Panc1 (cell line): ENCODE measurements at regions not wholly inside any gene's neighbourhood (a gene's known extent, or its start where the extent isn't known, plus 50 kb on each side); places are given as distances from the start of the nearest gene placed in this dataset.

Source experiments
- ATAC-seq: fragments of 200-7000 bp; cut with Tn5 transposase; 2 replicates; pipeline ENCODE4 v1.9.1; 2020; ENCODE audit warnings: mild to moderate bottlenecking, moderate library complexity
- BruUV-seq: library from RNA; stranded (reverse); fragments of 400-500 nt; replicated peaks from 2 replicates; lab custom pipeline; 2021; lab: Mats Ljungman, UMichigan
- CTCF ChIA-PET: fragments of 300-600 bp; sonication (Branson Sonifier 250); formaldehyde crosslinking; loops from one replicate; lab custom pipeline; 2022; ENCODE audit warnings: antibody characterized with exemption; lab: Charles Lee
- POLR2A ChIA-PET: fragments of 300-600 bp; sonication (Branson Sonifier 250); formaldehyde crosslinking; loops from one replicate; lab custom pipeline; 2022; ENCODE audit warnings: antibody characterized with exemption; lab: Charles Lee
- DNase-seq: peaks from one replicate; pipeline ENCODE4 v3.0.0-alpha.2; 2010; ENCODE audit warnings: low read depth, low spot score
- H3K27ac ChIP-seq: 2 replicates; pipeline ENCODE4 v1.5.1; 2011; ENCODE audit warnings: mild to moderate bottlenecking, low read length, inconsistent platforms
- H3K27me3 ChIP-seq: fragments of 200-500 bp; sonication (Bioruptor generic); 2 replicates; pipeline ENCODE4 v1.6.0; 2014; ENCODE audit warnings: low read length, inconsistent platforms; ENCODE audit not compliant: control insufficient read depth, insufficient read depth
- H3K36me3 ChIP-seq: fragments of 200-500 bp; sonication (Bioruptor generic); 2 replicates; pipeline ENCODE4 v1.5.1; 2014; ENCODE audit warnings: inconsistent platforms, mild to moderate bottlenecking, low read length, moderate library complexity; ENCODE audit not compliant: control insufficient read depth, insufficient read depth
- H3K4me1 ChIP-seq: 2 replicates; pipeline ENCODE4 v1.5.1; 2011; ENCODE audit warnings: inconsistent platforms, mild to moderate bottlenecking, low read length, moderate library complexity; ENCODE audit not compliant: control insufficient read depth, insufficient read depth
- H3K4me3 ChIP-seq, 2 experiments: 2 replicates each; pipeline ENCODE4 v1.5.1; 2011 to 2012; ENCODE audit warnings: low read depth in 2 of 2, low read length in 2 of 2, mild to moderate bottlenecking in 2 of 2, inconsistent platforms in 1 of 2, moderate library complexity in 1 of 2
- H3K9me3 ChIP-seq: fragments of 200-500 bp; sonication (Bioruptor generic); 2 replicates; pipeline ENCODE4 v1.5.1; 2014; ENCODE audit warnings: low read depth, mild to moderate bottlenecking, inconsistent platforms, low read length, moderate library complexity; ENCODE audit not compliant: control insufficient read depth, insufficient read depth
- POLR2AphosphoS5 ChIP-seq: IDR thresholded peaks from 2 replicates; pipeline ENCODE4 v1.6.1; 2012; ENCODE audit warnings: mild to moderate bottlenecking, low read depth, low read length, moderate library complexity
- SIN3A ChIP-seq: IDR thresholded peaks from 2 replicates; pipeline ENCODE4 v1.6.1; 2012; ENCODE audit warnings: low read depth, mild to moderate bottlenecking, low read length, moderate library complexity, borderline replicate concordance; ENCODE audit not compliant: insufficient read depth
- TCF7L2 ChIP-seq: IDR thresholded peaks from 2 replicates; pipeline ENCODE4 v1.6.1; 2011; ENCODE audit warnings: mild to moderate bottlenecking, low read depth, low read length, inconsistent platforms
- in situ Hi-C: cut with HindIII; loops from 2 replicates; pipeline ENCODE4 v1.10.0; 2016; ENCODE audit warnings: low sequenced_read_pairs, low pct_unique_long_range_greater_than_20kb
- intact Hi-C: fragments of 100-400 bp; cut with micrococcal nuclease; formaldehyde crosslinking; loops from one replicate; pipeline ENCODE4 v1.10.0; 2022; ENCODE audit not compliant: unreplicated experiment
- TF ChIP-seq, protein P1 (sequence below): fragments of 450-650 bp; IDR thresholded peaks from 2 replicates; pipeline ENCODE4 v1.5.1; 2017; ENCODE audit warnings: mild to moderate bottlenecking
- TF ChIP-seq, protein P2 (sequence below), 2 experiments: IDR thresholded peaks; 2 replicates each; pipeline ENCODE4 v1.6.1; 2011 to 2012; ENCODE audit warnings: low read depth in 2 of 2, control low read depth in 1 of 2, low read length in 1 of 2, mild to moderate bottlenecking in 1 of 2, moderate library complexity in 1 of 2; ENCODE audit not compliant: insufficient read depth in 1 of 2

DNA sequence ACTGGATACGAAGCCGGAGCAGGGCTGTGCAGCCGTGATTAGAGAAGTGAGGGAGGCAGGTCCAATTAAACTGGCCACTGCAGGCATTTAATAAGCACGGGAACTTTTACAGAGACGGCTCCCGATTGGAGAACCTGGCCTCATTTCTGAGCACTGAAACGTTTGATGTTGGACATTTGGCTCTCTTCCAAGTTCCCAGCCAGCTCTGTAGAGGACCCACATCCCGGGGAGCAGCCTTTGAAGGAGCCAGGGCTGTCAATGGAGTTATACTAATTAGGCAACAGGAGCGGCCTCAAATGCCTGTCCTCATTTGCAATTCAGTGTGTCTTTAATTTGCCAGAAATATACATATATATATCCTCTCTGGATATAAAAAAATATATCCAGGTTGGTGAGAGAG is 499.4 kb upstream of the C16orf82 start:
- Histone ChIP-seq H3K27me3 (no peaks in the 10 kb centered on the region), H3K4me3 (no peak overlapping the region), H3K36me3 (no peaks in the 10 kb centered on the region), H3K9me3 (no peaks in the 10 kb centered on the region), H3K4me1 (no peaks in the 10 kb centered on the region), H3K27ac (no peak overlapping the region)
- intact Hi-C loops (no loop called here), in situ Hi-C loops (no loop called here)
- POLR2A ChIA-PET, result no interaction called here
- DNase-seq (no peak), ATAC-seq (no peak)
- BruUV-seq, result no TSS peak
- TF ChIP-seq, protein P1, sequence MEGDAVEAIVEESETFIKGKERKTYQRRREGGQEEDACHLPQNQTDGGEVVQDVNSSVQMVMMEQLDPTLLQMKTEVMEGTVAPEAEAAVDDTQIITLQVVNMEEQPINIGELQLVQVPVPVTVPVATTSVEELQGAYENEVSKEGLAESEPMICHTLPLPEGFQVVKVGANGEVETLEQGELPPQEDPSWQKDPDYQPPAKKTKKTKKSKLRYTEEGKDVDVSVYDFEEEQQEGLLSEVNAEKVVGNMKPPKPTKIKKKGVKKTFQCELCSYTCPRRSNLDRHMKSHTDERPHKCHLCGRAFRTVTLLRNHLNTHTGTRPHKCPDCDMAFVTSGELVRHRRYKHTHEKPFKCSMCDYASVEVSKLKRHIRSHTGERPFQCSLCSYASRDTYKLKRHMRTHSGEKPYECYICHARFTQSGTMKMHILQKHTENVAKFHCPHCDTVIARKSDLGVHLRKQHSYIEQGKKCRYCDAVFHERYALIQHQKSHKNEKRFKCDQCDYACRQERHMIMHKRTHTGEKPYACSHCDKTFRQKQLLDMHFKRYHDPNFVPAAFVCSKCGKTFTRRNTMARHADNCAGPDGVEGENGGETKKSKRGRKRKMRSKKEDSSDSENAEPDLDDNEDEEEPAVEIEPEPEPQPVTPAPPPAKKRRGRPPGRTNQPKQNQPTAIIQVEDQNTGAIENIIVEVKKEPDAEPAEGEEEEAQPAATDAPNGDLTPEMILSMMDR, result no peak
- CTCF ChIA-PET, result no interaction called here

DNA sequence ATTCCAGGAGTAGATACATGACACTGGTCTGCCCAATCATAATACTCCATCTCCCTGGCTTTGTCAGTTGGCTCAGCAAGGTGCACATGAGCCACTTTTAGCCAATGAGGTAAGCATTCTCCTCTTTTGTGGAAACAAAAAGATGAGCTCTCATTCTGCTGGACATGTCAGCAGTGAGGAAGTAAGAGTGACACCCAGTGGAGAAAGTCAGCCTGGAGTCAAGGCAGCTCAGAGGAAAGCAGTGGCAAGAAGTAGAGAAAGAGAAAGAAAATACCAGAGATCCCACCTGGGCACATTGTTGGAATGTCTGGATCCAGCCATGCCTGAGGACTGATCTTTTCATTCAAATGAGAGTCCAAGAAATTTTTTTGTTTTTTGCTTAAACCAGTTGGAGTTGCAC is 496.9 kb upstream of the C16orf82 start:
- BruUV-seq, result no TSS peak
- no peaks in the 10 kb centered on the region for H3K27me3 ChIP-seq
- TF ChIP-seq POLR2AphosphoS5 (no peak), TCF7L2 (no peak), SIN3A (no peak)
- TF ChIP-seq, protein P1, result peak; percentile 62
- TF ChIP-seq, protein P2, sequence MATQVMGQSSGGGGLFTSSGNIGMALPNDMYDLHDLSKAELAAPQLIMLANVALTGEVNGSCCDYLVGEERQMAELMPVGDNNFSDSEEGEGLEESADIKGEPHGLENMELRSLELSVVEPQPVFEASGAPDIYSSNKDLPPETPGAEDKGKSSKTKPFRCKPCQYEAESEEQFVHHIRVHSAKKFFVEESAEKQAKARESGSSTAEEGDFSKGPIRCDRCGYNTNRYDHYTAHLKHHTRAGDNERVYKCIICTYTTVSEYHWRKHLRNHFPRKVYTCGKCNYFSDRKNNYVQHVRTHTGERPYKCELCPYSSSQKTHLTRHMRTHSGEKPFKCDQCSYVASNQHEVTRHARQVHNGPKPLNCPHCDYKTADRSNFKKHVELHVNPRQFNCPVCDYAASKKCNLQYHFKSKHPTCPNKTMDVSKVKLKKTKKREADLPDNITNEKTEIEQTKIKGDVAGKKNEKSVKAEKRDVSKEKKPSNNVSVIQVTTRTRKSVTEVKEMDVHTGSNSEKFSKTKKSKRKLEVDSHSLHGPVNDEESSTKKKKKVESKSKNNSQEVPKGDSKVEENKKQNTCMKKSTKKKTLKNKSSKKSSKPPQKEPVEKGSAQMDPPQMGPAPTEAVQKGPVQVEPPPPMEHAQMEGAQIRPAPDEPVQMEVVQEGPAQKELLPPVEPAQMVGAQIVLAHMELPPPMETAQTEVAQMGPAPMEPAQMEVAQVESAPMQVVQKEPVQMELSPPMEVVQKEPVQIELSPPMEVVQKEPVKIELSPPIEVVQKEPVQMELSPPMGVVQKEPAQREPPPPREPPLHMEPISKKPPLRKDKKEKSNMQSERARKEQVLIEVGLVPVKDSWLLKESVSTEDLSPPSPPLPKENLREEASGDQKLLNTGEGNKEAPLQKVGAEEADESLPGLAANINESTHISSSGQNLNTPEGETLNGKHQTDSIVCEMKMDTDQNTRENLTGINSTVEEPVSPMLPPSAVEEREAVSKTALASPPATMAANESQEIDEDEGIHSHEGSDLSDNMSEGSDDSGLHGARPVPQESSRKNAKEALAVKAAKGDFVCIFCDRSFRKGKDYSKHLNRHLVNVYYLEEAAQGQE (IDR thresholded peaks at IDR 0.05; ENCODE audit: insufficient read depth in 1 of 2, low read depth in 2 of 2, low read length in 1 of 2), result no peak
- H3K27ac ChIP-seq, result no peak overlapping the region
- peak; percentile 7 for DNase-seq
- no peak overlapping the region for H3K4me3 ChIP-seq
- intact Hi-C loops, result no loop called here
- ChIA-PET CTCF (interaction anchor here (1.3 kb wide), 1 partner anchor 540 kb away, joined by 11 read pairs; no protein-coding TSS in a partner anchor), POLR2A (no interaction called here)
- peak; percentile 82 for ATAC-seq
- H3K9me3 ChIP-seq, result no peaks in the 10 kb centered on the region
- in situ Hi-C loops, result no loop called here
- H3K36me3 ChIP-seq, result no peaks in the 10 kb centered on the region
- H3K4me1 ChIP-seq, result no peaks in the 10 kb centered on the region

DNA sequence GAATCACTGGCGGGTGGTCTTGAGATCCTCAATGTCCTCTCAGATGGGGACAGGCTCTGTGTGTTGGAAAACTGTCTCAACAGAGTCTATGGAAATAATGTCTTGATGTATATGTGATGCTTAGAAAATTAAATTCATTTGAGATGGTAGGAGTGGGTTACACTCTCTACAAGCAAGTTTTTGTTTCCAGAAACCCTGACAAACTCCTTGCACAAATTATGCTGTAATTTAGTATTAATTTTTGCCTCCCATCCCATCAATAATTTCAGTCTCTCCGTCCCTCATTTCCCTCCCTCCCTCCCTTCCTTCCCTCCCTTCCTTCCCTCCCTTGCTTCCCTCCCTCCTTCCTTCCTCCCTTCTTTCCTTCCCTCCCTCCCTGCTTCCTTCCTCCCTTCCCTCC is 488.0 kb upstream of the C16orf82 start:
- CTCF ChIA-PET, result no interaction called here
- ATAC-seq (no peak), DNase-seq (no peak)
- BruUV-seq, result no TSS peak
- in situ Hi-C loops (no loop called here), intact Hi-C loops (no loop called here)
- no peaks in the 10 kb centered on the region for H3K9me3 ChIP-seq
- H3K27me3 ChIP-seq, result no peaks in the 10 kb centered on the region
- TF ChIP-seq, protein P2 (IDR thresholded peaks at IDR 0.05; ENCODE audit: insufficient read depth in 1 of 2, low read depth in 2 of 2, low read length in 1 of 2), result no peak
- TF ChIP-seq, protein P1, result no peak
- TF ChIP-seq POLR2AphosphoS5, result no peak
- no peak overlapping the region for H3K4me3 ChIP-seq
- H3K27ac ChIP-seq, result no peak overlapping the region
- H3K4me1 ChIP-seq, result no peaks in the 10 kb centered on the region
- POLR2A ChIA-PET, result no interaction called here
- H3K36me3 ChIP-seq, result no peaks in the 10 kb centered on the region
